GM18505 (cell line): ENCODE measurements at regions not wholly inside any gene's neighbourhood (a gene's known extent, or its start where the extent isn't known, plus 50 kb on each side); places are given as distances from the start of the nearest gene placed in this dataset.

Source experiments
- ATAC-seq: cut with Tn5 transposase; IDR thresholded peaks from one replicate; pipeline ENCODE4 v1.9.1; 2021; ENCODE audit not compliant: unreplicated experiment
- POLR2A ChIP-seq: IDR thresholded peaks from 4 replicates; pipeline ENCODE4 v1.6.1; 2011; ENCODE audit warnings: borderline replicate concordance; ENCODE audit not compliant: insufficient read depth, insufficient read length; ENCODE audit errors: extremely low read depth

DNA sequence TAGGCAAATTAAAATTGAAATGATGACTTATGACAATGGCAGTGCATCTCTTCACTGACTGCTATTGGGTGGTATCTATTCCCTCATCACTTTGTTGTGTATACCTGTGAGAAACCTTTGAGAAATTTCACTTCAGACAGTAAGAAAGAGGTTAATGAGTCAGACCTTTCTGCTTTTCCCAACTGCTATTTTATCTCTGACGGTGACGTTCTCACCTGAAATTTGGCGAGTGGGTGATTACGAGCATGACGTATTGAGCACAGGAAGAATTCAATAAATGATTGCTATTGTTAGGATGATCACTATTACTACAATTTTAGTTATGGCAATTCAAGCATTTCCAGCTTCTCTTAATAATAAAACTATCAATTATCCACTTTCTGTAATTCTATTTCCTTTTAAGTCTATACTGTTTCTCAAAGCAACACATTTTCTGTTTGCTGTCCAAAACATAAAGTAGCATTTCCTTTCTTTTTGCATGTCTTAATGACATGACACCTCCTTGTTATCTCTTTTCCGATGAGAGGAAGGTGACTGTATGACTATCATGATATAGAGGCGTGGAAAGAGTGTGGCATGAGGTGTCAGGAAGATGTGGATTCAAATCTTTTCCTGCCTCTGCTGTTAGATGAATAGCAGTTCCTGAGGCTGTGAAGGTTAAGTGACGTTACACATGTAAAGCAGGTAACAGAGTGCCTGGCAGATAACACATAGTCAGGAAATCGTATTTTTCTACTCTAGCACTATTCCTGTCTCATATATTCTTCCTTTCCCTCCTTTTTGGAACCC is 504.9 kb upstream of the SEMA6D start:
- ATAC-seq = no peak
- TF ChIP-seq POLR2A = no peak

GRCh38 chr15:47213883-47214282 is 503.4 kb upstream of the SEMA6D start:
- no peak for ATAC-seq
- TF ChIP-seq POLR2A = no peak

- ATAC-seq = no peak
- TF ChIP-seq POLR2A = no peak
Measured at GRCh38 chr15:47218295-47218694, 499.0 kb upstream of the SEMA6D start.

DNA sequence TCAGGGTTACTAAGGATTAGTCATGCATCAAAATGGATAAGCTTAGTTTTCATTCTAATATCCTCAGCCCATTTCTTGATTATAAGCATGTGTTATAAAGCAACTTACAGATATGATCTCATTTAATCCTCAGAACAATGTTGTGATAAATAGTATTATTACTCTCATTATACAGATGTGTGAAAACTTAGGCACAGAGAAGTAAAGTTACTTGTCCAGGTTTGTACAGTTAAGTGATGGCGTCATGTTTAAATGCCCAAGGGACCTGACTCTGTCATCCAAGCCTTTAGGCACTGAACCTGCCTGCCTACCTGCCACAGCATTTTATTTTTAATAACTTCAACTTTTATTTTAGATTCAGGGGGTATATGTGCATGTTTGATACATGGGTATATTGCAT is 472.9 kb upstream of the SEMA6D start:
- ATAC-seq = no peak
- TF ChIP-seq POLR2A = no peak

- ATAC-seq = no peak
- TF ChIP-seq POLR2A = no peak
Measured at GRCh38 chr15:47246317-47246716, 471.0 kb upstream of the SEMA6D start.

DNA sequence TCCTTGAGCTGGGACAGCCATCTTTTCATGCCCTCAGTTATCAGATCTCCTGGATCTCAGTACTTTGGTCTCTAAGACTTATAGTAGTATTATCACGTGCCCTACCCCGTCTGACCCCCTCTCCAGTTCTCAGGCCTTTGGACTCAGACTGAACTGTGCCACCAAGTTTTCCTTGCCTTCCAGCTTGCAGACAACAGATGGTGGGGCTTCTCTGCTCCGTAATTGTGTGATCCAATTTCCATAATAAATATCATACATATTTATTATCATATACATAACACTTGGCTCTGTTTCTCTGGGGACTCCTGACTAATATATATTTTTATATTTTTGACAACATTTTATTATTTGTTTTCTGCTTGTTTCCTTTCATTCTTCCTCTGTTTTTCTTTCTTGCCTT is 458.8 kb upstream of the SEMA6D start:
- no peak for ATAC-seq
- TF ChIP-seq POLR2A = no peak

- TF ChIP-seq POLR2A = no peak
- ATAC-seq = no peak
Measured at GRCh38 chr15:47265686-47266085, 451.6 kb upstream of the SEMA6D start.

- TF ChIP-seq POLR2A = no peak
- no peak for ATAC-seq
Measured at GRCh38 chr15:47266566-47266965, 450.7 kb upstream of the SEMA6D start.

- no peak for ATAC-seq
- TF ChIP-seq POLR2A = no peak
Measured at GRCh38 chr15:47273864-47274263, 443.4 kb upstream of the SEMA6D start.

GRCh38 chr15:47283246-47283645 is 434.1 kb upstream of the SEMA6D start:
- no peak for TF ChIP-seq POLR2A
- ATAC-seq = no peak

DNA sequence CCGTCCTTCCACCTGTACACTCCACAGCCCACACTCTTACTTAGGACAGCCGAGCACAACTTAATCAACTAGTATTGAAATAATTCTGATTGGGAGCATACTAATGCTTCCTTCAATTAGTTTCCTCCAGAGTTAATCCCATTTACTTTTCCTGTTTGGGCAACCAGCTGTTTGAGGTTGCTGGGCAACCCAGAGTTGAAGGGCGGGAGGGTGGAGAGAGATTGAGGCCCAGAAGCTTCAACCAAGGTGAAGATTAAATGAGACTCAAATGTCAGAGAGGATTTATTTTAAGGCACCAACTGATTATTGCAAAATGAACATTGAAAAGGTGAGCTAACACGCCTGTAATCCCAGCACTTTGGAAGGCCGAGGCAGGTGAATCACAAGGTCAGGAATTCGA is 428.5 kb upstream of the SEMA6D start:
- TF ChIP-seq POLR2A = no peak
- ATAC-seq = no peak

DNA sequence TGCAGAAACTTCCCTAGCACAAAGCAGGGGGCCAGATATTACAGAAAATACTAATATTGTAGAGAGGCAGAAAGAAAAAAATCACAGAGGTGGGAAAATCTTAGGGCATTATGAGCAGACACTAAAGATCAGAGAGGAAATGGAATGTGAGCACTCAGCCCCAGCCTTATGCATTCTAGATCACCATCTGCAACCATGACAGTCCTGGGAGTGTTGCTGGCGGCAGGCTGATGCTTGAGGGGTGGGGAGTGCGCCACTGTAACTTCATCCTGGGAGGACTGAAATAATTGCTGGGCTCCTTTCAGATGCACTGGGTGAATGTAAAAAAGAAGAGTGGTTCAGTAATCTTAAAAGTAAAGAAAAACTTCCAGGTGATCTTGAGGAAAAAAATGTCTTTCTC is 427.6 kb upstream of the SEMA6D start:
- TF ChIP-seq POLR2A = no peak
- no peak for ATAC-seq

- no peak for ATAC-seq
Measured at GRCh38 chr15:47291767-47292166, 425.5 kb upstream of the SEMA6D start.

DNA sequence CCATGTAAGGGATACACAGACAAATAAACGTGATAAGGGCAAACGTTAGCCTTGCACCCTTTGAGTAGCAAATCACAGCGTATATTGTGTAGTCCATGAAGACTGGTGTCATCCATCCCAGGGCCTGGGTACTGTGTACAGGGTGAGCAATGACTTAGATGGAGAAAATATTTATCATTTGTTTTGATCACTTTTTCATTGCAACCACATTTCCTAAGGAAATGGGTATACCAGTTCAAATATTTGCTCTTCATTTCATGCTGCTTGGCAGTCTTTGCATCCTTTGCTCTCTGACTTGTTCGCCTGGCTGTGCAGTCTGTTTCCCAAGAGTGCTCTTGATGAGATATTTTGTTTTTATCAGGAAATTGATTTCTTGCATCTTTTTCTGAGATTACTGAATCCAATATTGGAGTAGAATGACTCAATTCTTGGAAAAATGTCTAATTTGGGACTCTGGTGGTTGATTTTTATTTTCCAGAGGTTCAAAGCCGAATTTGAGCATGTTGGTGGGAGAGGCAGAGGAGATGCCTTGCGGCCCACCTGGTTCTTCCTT is 424.6 kb upstream of the SEMA6D start:
- no peak for TF ChIP-seq POLR2A
- no peak for ATAC-seq

More at GRCh38 chr15:47291767-47292166, 425.5 kb upstream of the SEMA6D start:
- no peak for TF ChIP-seq POLR2A
